ENCODE measurements at regions not wholly inside any gene's neighbourhood (a gene's known extent, or its start where the extent isn't known, plus 50 kb on each side); places are given as distances from the start of the nearest gene placed in this dataset.

DNA sequence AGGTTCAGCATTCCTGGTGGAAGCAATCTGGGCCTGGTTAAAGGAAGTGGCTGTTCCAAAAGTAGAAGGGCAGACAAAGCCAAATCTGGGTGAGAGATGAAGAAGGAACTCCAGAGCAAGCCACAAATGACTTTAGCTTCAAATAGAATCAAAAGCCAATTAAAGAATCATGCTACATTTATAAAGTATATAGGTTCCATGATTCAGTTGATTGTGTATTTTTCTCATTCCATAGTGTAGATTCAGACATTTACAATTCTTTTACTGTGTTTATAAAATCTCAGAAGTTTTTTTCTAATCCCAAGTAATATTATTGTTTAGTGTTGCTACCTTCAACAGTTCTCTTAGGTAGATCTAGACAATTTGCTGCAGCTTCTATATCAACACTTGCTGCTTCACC is 262.0 kb downstream of the PLK2 start:
- TF ChIP-seq CTCF (IDR thresholded peaks at IDR 0.05; ENCODE audit: insufficient read depth, low read depth, low read length) (no peak), EZH2 (IDR thresholded peaks at IDR 0.05; ENCODE audit: insufficient read depth, low read length) (no peak)
